Body of pancreas (tissue), 4 donors: ENCODE measurements at regions not wholly inside any gene's neighbourhood (a gene's known extent, or its start where the extent isn't known, plus 50 kb on each side); places are given as distances from the start of the nearest gene placed in this dataset.

Experiments
- ATAC-seq: fragments of 150-250 bp; one replicate; pipeline ENCODE4 v1.9.1; 2016
- DNase-seq, 4 donors: peaks; one replicate each; pipeline ENCODE4 v3.0.0-alpha.2; 2019
- H3K27ac ChIP-seq, 4 donors: fragments of 200-600 bp; sonication (generic); 1 replicate in 3 of 4; 2 replicates in 1 of 4; pipeline versions ENCODE4 v1.5.1 to v1.6.1; 2016 to 2019; ENCODE audit warnings: mild to moderate bottlenecking in 1 of 4, mixed read lengths in 1 of 4, moderate library complexity in 1 of 4
- H3K27me3 ChIP-seq, 2 donors: fragments of 200-600 bp; sonication (generic); one replicate each; pipeline ENCODE4 v1.6.0; 2016; ENCODE audit warnings: mild to moderate bottlenecking in 1 of 2
- H3K36me3 ChIP-seq, 2 donors: fragments of 200-600 bp; sonication (generic); replicated peaks in 1 of 2; 2 replicates each; pipeline ENCODE4 v1.5.1; 2016; ENCODE audit warnings: low read depth in 2 of 2; ENCODE audit not compliant: insufficient read depth in 1 of 2
- H3K4me1 ChIP-seq: fragments of 200-600 bp; sonication (generic); one replicate; pipeline ENCODE4 v1.6.0; 2016
- H3K4me3 ChIP-seq, 2 donors: fragments of 200-600 bp; sonication (generic); 1 replicate in 1 of 2; 2 replicates in 1 of 2; pipeline ENCODE4 v1.5.1; 2016 to 2019
- H3K9me3 ChIP-seq, 3 donors: fragments of 200-600 bp; sonication (generic); 1 replicate in 2 of 3; 2 replicates in 1 of 3; pipeline ENCODE4 v1.5.1; 2016
- CTCF ChIP-seq, 7 experiments: fragments of 450-650 bp in 4 of 7; fragments of 200-600 bp in 3 of 7; sonication (generic) in 3 of 7; IDR thresholded peaks; one replicate each; pipeline ENCODE4 v1.5.1; 2016 to 2019; ENCODE audit warnings: antibody characterized with exemption in 7 of 7
- POLR2A ChIP-seq, 3 donors: fragments of 450-650 bp; IDR thresholded peaks; one replicate each; pipeline ENCODE4 v1.6.1; 2016; ENCODE audit warnings: antibody characterized with exemption in 3 of 3, mild to moderate bottlenecking in 2 of 3
- WGBS, 2 donors: methylation state at CpG; one replicate each; pipeline ENCODE4 v1.1.5; 2017; 5-methylcytosine and 5-hydroxymethylcytosine counted together
- intact Hi-C: fragments of 100-400 bp; cut with DNase I; formaldehyde crosslinking; loops from one replicate; pipeline ENCODE4 v1.15.1; 2023

GRCh38 chr21:18801468-18801867 lies 397.9 kb upstream of the TMPRSS15 start:
- Histone ChIP-seq H3K27me3 (no peaks in the 10 kb centered on the region), H3K36me3 (no peaks in the 10 kb centered on the region), H3K9me3 (no peaks in the 10 kb centered on the region), H3K4me3 (no peak overlapping the region), H3K4me1 (no peaks in the 10 kb centered on the region), H3K27ac (no peak overlapping the region)
- peak in 2 of 7 experiments; percentile 9 to 11 for TF ChIP-seq CTCF (IDR thresholded peaks at IDR 0.05)
- TF ChIP-seq POLR2A (IDR thresholded peaks at IDR 0.05): no peak
- WGBS, 2 donors: 74 to 86% methylated on average over 1 of the region's 1 CpG
- ATAC-seq: no peak
- DNase-seq: no peak
- intact Hi-C loops: no loop called here

- Histone ChIP-seq H3K27ac (no peak overlapping the region), H3K4me1 (no peaks in the 10 kb centered on the region), H3K9me3 (no peaks in the 10 kb centered on the region), H3K4me3 (no peak overlapping the region), H3K36me3 (no peaks in the 10 kb centered on the region), H3K27me3 (no peaks in the 10 kb centered on the region)
- TF ChIP-seq CTCF (IDR thresholded peaks at IDR 0.05) (no peak), POLR2A (IDR thresholded peaks at IDR 0.05) (no peak)
- ATAC-seq (no peak), DNase-seq (no peak)
- 35 to 50% methylated on average over 2 of the region's 2 CpGs for WGBS, 2 donors
- intact Hi-C loops: no loop called here
Measured at GRCh38 chr21:18803624-18804023, 400.0 kb upstream of the TMPRSS15 start.

- intact Hi-C loops: no loop called here
- Histone ChIP-seq H3K4me3 (no peak overlapping the region), H3K27me3 (no peaks in the 10 kb centered on the region), H3K36me3 (no peaks in the 10 kb centered on the region), H3K9me3 (no peaks in the 10 kb centered on the region), H3K4me1 (no peaks in the 10 kb centered on the region), H3K27ac (no peak overlapping the region)
- WGBS, 2 donors: 46 to 67% methylated on average over 3 of the region's 3 CpGs
- ATAC-seq (no peak), DNase-seq (no peak)
- TF ChIP-seq CTCF (IDR thresholded peaks at IDR 0.05) (no peak), POLR2A (IDR thresholded peaks at IDR 0.05) (no peak)
Measured at GRCh38 chr21:18810136-18810535, 406.6 kb upstream of the TMPRSS15 start.

GRCh38 chr21:18812308-18812707 lies 408.7 kb upstream of the TMPRSS15 start:
- ATAC-seq (no peak), DNase-seq (no peak)
- H3K36me3 ChIP-seq: no peaks in the 10 kb centered on the region
- TF ChIP-seq POLR2A (IDR thresholded peaks at IDR 0.05) (no peak), CTCF (IDR thresholded peaks at IDR 0.05) (no peak)
- H3K27ac ChIP-seq: no peak overlapping the region
- no peaks in the 10 kb centered on the region for H3K4me1 ChIP-seq
- intact Hi-C loops: no loop called here
- no peaks in the 10 kb centered on the region for H3K27me3 ChIP-seq
- WGBS, 2 donors: 66 to 69% methylated on average over 5 of the region's 5 CpGs
- no peak overlapping the region for H3K4me3 ChIP-seq
- H3K9me3 ChIP-seq: no peaks in the 10 kb centered on the region

GRCh38 chr21:18819507-18819906 lies 415.9 kb upstream of the TMPRSS15 start:
- Histone ChIP-seq H3K4me1 (no peaks in the 10 kb centered on the region), H3K27me3 (no peaks in the 10 kb centered on the region), H3K4me3 (no peak overlapping the region), H3K27ac (no peak overlapping the region), H3K36me3 (no peaks in the 10 kb centered on the region), H3K9me3 (no peaks in the 10 kb centered on the region)
- WGBS, 2 donors: 38 to 60% methylated on average over 1 of the region's 1 CpG
- no peak for TF ChIP-seq CTCF (IDR thresholded peaks at IDR 0.05)
- TF ChIP-seq POLR2A (IDR thresholded peaks at IDR 0.05): no peak
- intact Hi-C loops: no loop called here
- DNase-seq (no peak), ATAC-seq (no peak)
